HepG2 (cell line): ENCODE measurements at regions not wholly inside any gene's neighbourhood (a gene's known extent, or its start where the extent isn't known, plus 50 kb on each side); places are given as distances from the start of the nearest gene placed in this dataset.

Experiments used
- ATAC-seq: fragments of 200-7000 bp; cut with Tn5 transposase; 3 replicates; pipeline ENCODE4 v1.9.1; 2020; ENCODE audit warnings: mild to moderate bottlenecking, moderate library complexity
- BruUV-seq: library from RNA; stranded (reverse); fragments of 400-500 nt; replicated peaks from 2 replicates; lab custom pipeline; 2021; lab: Mats Ljungman, UMichigan
- CTCF ChIA-PET: fragments of 300-600 bp; formaldehyde crosslinking; extraction: SDS; loops from one replicate; lab custom pipeline; 2021; ENCODE audit warnings: low total read pairs, inconsistent platforms, low intra/inter-chr PET ratio; lab: Yijun Ruan, JAX
- POLR2A ChIA-PET: fragments of 350-600 bp; sonication (Branson Sonifier 250); formaldehyde crosslinking; loops from one replicate; lab custom pipeline; 2020; ENCODE audit warnings: antibody characterized with exemption, inconsistent platforms; lab: Yijun Ruan, JAX
- DNase-seq: peaks from one replicate; pipeline ENCODE4 v3.0.0-alpha.2; 2015; ENCODE audit warnings: low spot score
- FAIRE-seq: peaks from 3 replicates; lab custom pipeline; 2011; peaks lifted over from hg19 to GRCh38; lab: Jason Lieb, UNC
- H2AFZ ChIP-seq: one replicate; pipeline ENCODE4 v1.6.1; 2011; ENCODE audit warnings: low read length, inconsistent platforms
- H3K27ac ChIP-seq: fragments of 300-600 bp; 3 replicates; pipeline ENCODE4 v1.8.0; 2011; ENCODE audit warnings: mixed run types, mild to moderate bottlenecking, mixed read lengths, low read length, inconsistent platforms; ENCODE audit not compliant: insufficient read depth; ENCODE audit errors: extremely low read length
- H3K27me3 ChIP-seq, 2 experiments: fragments of 200-600 bp in 1 of 2; 2 replicates in 1 of 2; 3 replicates in 1 of 2; pipeline versions ENCODE4 v1.6.0 to v1.8.0; 2011; ENCODE audit warnings: low read length in 2 of 2, mild to moderate bottlenecking in 2 of 2, moderate library complexity in 2 of 2, inconsistent platforms in 1 of 2; ENCODE audit not compliant: insufficient read depth in 2 of 2, control insufficient read depth in 1 of 2
- H3K36me3 ChIP-seq, 2 experiments: fragments of 200-600 bp in 1 of 2; replicated peaks in 1 of 2; 2 replicates in 1 of 2; 3 replicates in 1 of 2; pipeline versions ENCODE4 v1.5.1 to v1.8.0; 2011; ENCODE audit warnings: low read length in 2 of 2, inconsistent platforms in 1 of 2; ENCODE audit not compliant: insufficient read depth in 2 of 2, control insufficient read depth in 1 of 2
- H3K4me1 ChIP-seq: 2 replicates; pipeline ENCODE4 v1.5.1; 2012; ENCODE audit warnings: low read length, inconsistent platforms; ENCODE audit not compliant: insufficient read depth
- H3K4me2 ChIP-seq: 2 replicates; pipeline ENCODE4 v1.6.0; 2011; ENCODE audit warnings: low read depth, low read length, inconsistent platforms
- H3K4me3 ChIP-seq, 3 experiments: fragments of 200-600 bp in 1 of 3; sonication (generic), shearing (Covaris generic) in 1 of 3; replicated peaks in 1 of 3; 2 replicates each; pipeline ENCODE4 v1.5.1; 2011 to 2016; ENCODE audit warnings: low read length in 3 of 3, inconsistent platforms in 2 of 3, low read depth in 2 of 3, mild to moderate bottlenecking in 2 of 3, control low read depth in 1 of 3, mixed read lengths in 1 of 3; ENCODE audit not compliant: insufficient read depth in 1 of 3
- H3K79me2 ChIP-seq: one replicate; pipeline ENCODE4 v1.6.1; 2011; ENCODE audit warnings: low read length, inconsistent platforms; ENCODE audit not compliant: insufficient read depth
- H3K9ac ChIP-seq: 2 replicates; pipeline ENCODE4 v1.6.0; 2011; ENCODE audit warnings: mild to moderate bottlenecking, low read depth, low read length, inconsistent platforms; ENCODE audit not compliant: insufficient read depth
- H3K9me3 ChIP-seq: 2 replicates; pipeline ENCODE4 v1.5.1; 2012; ENCODE audit warnings: mild to moderate bottlenecking, low read length
- H4K20me1 ChIP-seq: 2 replicates; pipeline ENCODE4 v1.6.0; 2011; ENCODE audit warnings: inconsistent platforms, mild to moderate bottlenecking, low read length, moderate library complexity; ENCODE audit not compliant: insufficient read depth
- AFF4 ChIP-seq: sonication (generic); formaldehyde crosslinking; IDR thresholded peaks from 2 replicates; pipeline ENCODE4 v1.4.0; 2020; ENCODE audit warnings: missing genetic modification reagents
- CEBPB ChIP-seq: IDR thresholded peaks from 2 replicates; pipeline ENCODE4 v1.6.1; 2011; ENCODE audit warnings: low read depth, low read length, improper control_type of control experiment, borderline replicate concordance
- IRF2 ChIP-seq: IDR thresholded peaks from 2 replicates; pipeline ENCODE4 v1.6.1; 2018; ENCODE audit warnings: missing genetic modification reagents, missing compliant biosample characterization
- KAT8 ChIP-seq: IDR thresholded peaks from 2 replicates; pipeline ENCODE4 v1.6.1; 2016; ENCODE audit warnings: missing genetic modification reagents, missing compliant biosample characterization
- POLR2A ChIP-seq, 2 experiments: IDR thresholded peaks; 2 replicates each; pipeline ENCODE4 v1.6.1; 2011; ENCODE audit warnings: low read depth in 2 of 2, low read length in 2 of 2, mild to moderate bottlenecking in 1 of 2, moderate library complexity in 1 of 2; ENCODE audit not compliant: insufficient read depth in 1 of 2
- THRA ChIP-seq: sonication (generic); formaldehyde crosslinking; IDR thresholded peaks from 2 replicates; pipeline ENCODE4 v1.4.0; 2020; ENCODE audit warnings: missing genetic modification reagents, borderline replicate concordance
- YY1 ChIP-seq: IDR thresholded peaks from 2 replicates; pipeline ENCODE4 v1.6.1; 2011; ENCODE audit warnings: low read length, low read depth, moderate library complexity, mild to moderate bottlenecking; ENCODE audit not compliant: insufficient read depth, insufficient replicate concordance
- ZBTB43 ChIP-seq: sonication (generic); formaldehyde crosslinking; conservative IDR thresholded peaks from 2 replicates; pipeline ENCODE4 v1.4.0; 2020; ENCODE audit warnings: missing genetic modification reagents
- ZNF101 ChIP-seq: sonication (generic); formaldehyde crosslinking; IDR thresholded peaks from 2 replicates; pipeline ENCODE4 v1.4.0; 2020; ENCODE audit warnings: mild to moderate bottlenecking, low read depth, missing genetic modification reagents, borderline replicate concordance
- ZNF569 ChIP-seq: sonication (generic); formaldehyde crosslinking; IDR thresholded peaks from 2 replicates; pipeline ENCODE4 v1.5.0; 2020; ENCODE audit warnings: mild to moderate bottlenecking, missing genetic modification reagents, moderate library complexity, borderline replicate concordance
- ZNF574 ChIP-seq: sonication (generic); formaldehyde crosslinking; IDR thresholded peaks from 2 replicates; pipeline ENCODE4 v1.4.0; 2020; ENCODE audit warnings: missing genetic modification reagents
- ZNF678 ChIP-seq: sonication (generic); formaldehyde crosslinking; IDR thresholded peaks from 2 replicates; pipeline ENCODE4 v1.4.0; 2020; ENCODE audit warnings: mild to moderate bottlenecking, missing genetic modification reagents
- ZNF724P ChIP-seq: sonication (generic); formaldehyde crosslinking; IDR thresholded peaks from 2 replicates; pipeline ENCODE4 v1.8.0; 2022; ENCODE audit warnings: missing genetic modification reagents, borderline replicate concordance
- WGBS: methylation state at CpG from one replicate; pipeline ENCODE4 v1.1.6; 2017; ENCODE audit warnings: low lambda C conversion rate; 5-methylcytosine and 5-hydroxymethylcytosine counted together
- in situ Hi-C: cut with HindIII; loops from 2 replicates; pipeline ENCODE4 v1.10.0; 2017; ENCODE audit warnings: low pct_unique_long_range_greater_than_20kb; ENCODE audit not compliant: extremely low pct_ligation_motif_present
- intact Hi-C: fragments of 100-400 bp; cut with micrococcal nuclease; formaldehyde crosslinking; loops from one replicate; pipeline ENCODE4 v1.10.0; 2022; ENCODE audit not compliant: unreplicated experiment

- DNase-seq (no peak), FAIRE-seq (no peak), ATAC-seq (peak; percentile 42; the same call in 2 of the 3 replicates)
- in situ Hi-C loops = no loop called here
- H3K4me3 ChIP-seq = no peak overlapping the region
- BruUV-seq = no TSS peak
- CTCF ChIA-PET = no interaction called here
- no peak overlapping the region for H2AFZ ChIP-seq
- no peaks in the 10 kb centered on the region for H4K20me1 ChIP-seq
- POLR2A ChIA-PET = no interaction called here
- no peak overlapping the region for H3K4me2 ChIP-seq
- peaks cover 4 to 58% of the 10 kb centered on the region in 2 experiments; a peak in 3 of 5 replicates for H3K27me3 ChIP-seq
- H3K4me1 ChIP-seq = no peaks in the 10 kb centered on the region
- no peaks in the 10 kb centered on the region for H3K9me3 ChIP-seq
- no peaks in the 10 kb centered on the region for H3K79me2 ChIP-seq
- no peak overlapping the region for H3K9ac ChIP-seq
- H3K27ac ChIP-seq = no peak overlapping the region
- intact Hi-C loops = no loop called here
- H3K36me3 ChIP-seq = no peaks in the 10 kb centered on the region
- 38% methylated on average over 19 of the region's 22 CpGs for WGBS
- TF ChIP-seq THRA (CRISPR knock-in tag) (no peak), POLR2A (IDR thresholded peaks at IDR 0.05; ENCODE audit: insufficient read depth in 1 of 2, low read depth in 2 of 2, low read length in 2 of 2) (no peak), ZNF724P (CRISPR knock-in tag) (no peak), ZNF101 (CRISPR knock-in tag) (no peak), ZNF574 (CRISPR knock-in tag) (no peak), ZBTB43 (CRISPR knock-in tag) (no peak), KAT8 (no peak), IRF2 (CRISPR knock-in tag) (no peak), AFF4 (CRISPR knock-in tag) (no peak), CEBPB (no peak), ZNF678 (CRISPR knock-in tag) (no peak), ZNF569 (CRISPR knock-in tag) (no peak), YY1 (no peak)
These were observed 59.7 kb upstream of the RASD2 start for GRCh38 chr22:35480627-35481550.
